ENCODE measurements at regions not wholly inside any gene's neighbourhood (a gene's known extent, or its start where the extent isn't known, plus 50 kb on each side); places are given as distances from the start of the nearest gene placed in this dataset.

DNA sequence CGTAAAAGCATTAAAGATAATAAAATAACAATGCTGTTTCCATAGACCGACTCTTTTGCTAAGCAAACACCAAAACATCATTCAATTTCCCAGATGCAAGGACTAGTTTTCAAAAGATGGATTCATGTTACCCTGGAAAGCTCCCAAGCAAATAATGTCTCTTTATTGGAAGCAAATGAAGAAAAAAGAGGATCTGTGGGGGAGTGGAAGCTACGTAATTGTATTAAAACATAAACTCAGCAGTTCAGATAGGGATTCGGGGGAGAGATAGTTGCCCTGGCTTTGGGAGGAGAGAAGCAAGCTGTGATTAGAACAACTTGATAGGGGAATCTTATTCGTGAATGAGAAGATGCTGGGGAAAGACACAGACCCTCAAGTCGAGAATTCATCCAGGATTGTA lies 491.0 kb upstream of the CLINT1 start:
- no peaks in the 10 kb centered on the region for H3K9me3 ChIP-seq
- H3K4me1 ChIP-seq = no peaks in the 10 kb centered on the region
- H3K27me3 ChIP-seq (ENCODE audit: low read depth) = no peaks in the 10 kb centered on the region
- ATAC-seq (no peak), DNase-seq (no peak)
- no peak overlapping the region for H3K4me3 ChIP-seq
- no peaks in the 10 kb centered on the region for H3K36me3 ChIP-seq
- TF ChIP-seq, protein P1, sequence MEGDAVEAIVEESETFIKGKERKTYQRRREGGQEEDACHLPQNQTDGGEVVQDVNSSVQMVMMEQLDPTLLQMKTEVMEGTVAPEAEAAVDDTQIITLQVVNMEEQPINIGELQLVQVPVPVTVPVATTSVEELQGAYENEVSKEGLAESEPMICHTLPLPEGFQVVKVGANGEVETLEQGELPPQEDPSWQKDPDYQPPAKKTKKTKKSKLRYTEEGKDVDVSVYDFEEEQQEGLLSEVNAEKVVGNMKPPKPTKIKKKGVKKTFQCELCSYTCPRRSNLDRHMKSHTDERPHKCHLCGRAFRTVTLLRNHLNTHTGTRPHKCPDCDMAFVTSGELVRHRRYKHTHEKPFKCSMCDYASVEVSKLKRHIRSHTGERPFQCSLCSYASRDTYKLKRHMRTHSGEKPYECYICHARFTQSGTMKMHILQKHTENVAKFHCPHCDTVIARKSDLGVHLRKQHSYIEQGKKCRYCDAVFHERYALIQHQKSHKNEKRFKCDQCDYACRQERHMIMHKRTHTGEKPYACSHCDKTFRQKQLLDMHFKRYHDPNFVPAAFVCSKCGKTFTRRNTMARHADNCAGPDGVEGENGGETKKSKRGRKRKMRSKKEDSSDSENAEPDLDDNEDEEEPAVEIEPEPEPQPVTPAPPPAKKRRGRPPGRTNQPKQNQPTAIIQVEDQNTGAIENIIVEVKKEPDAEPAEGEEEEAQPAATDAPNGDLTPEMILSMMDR (IDR thresholded peaks at IDR 0.05) = no peak
- intact Hi-C loops (cut with DNase I) = no loop called here
- no peak overlapping the region for H3K27ac ChIP-seq

DNA sequence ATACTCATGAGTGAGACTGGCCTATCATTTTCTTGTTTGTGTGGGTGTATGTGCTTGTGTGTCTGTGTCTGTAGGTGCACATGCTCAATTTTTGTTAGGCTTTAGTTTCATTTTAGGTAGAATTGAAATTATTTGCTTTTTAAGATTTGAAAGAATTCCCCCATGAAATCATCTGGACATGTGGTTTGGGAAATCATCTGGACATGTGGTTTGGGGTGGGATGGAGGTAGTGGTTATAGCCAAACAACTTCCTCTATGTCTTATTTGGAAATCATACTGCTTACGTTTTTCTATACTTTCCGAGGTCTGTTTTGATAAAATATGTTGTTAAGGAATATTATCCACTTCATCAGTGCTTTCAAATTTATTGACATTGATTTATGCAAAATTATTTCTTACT lies 485.4 kb upstream of the CLINT1 start:
- ATAC-seq (no peak), DNase-seq (no peak)
- Histone ChIP-seq H3K4me3 (no peak overlapping the region), H3K9me3 (no peaks in the 10 kb centered on the region), H3K27ac (no peak overlapping the region), H3K4me1 (no peaks in the 10 kb centered on the region), H3K27me3 (ENCODE audit: low read depth) (no peaks in the 10 kb centered on the region), H3K36me3 (no peaks in the 10 kb centered on the region)
- TF ChIP-seq, protein P1 (IDR thresholded peaks at IDR 0.05) = no peak
- intact Hi-C loops (cut with DNase I) = no loop called here

DNA sequence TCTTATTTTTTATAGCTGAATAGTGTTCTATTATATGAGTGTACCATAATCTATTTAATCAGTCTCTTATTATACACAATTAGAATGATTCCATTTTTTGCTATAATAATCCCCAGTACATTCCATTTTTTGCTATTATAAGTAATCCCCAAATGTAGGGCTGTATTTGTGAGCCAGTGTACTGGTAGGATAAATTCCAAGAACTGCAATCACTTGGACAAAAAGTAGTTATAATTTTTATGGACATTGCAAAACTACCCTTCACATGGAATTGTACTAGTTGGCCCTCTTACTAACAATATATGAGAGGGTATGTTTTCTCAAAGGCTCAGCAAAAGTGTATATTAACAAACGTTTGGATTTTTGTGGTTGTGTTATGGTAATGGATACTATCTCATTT lies 481.7 kb upstream of the CLINT1 start:
- intact Hi-C loops (cut with DNase I) = no loop called here
- TF ChIP-seq, protein P1 (IDR thresholded peaks at IDR 0.05) = no peak

DNA sequence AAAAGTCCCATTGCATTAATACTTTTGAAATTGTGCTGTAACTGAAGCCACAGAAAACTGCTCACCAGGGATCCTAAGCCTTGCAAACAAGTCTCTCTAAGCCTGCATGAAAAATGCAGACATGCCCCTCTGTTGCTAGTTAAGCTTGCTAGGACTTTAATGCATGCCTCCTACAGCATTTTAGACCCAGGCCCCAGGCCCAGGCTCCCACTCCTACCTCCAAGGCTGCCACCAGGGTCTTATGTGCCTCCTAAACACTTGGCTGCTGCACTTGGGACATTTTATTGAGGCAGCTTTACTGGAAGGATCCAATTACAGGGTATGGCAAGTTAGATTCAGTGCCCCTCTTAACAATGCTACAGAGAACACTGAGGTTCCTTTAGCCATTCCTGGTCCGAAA lies 467.3 kb upstream of the CLINT1 start:
- H3K4me1 ChIP-seq = no peaks in the 10 kb centered on the region
- H3K27me3 ChIP-seq (ENCODE audit: low read depth) = no peaks in the 10 kb centered on the region
- ATAC-seq (no peak), DNase-seq (no peak)
- no peaks in the 10 kb centered on the region for H3K36me3 ChIP-seq
- no peak overlapping the region for H3K27ac ChIP-seq
- intact Hi-C loops (cut with DNase I) = no loop called here
- TF ChIP-seq, protein P1 (IDR thresholded peaks at IDR 0.05) = no peak
- no peak overlapping the region for H3K4me3 ChIP-seq
- H3K9me3 ChIP-seq = peaks cover 15% of the 10 kb centered on the region

More for the DNA sequence above, 481.7 kb upstream of the CLINT1 start:
- H3K4me1 ChIP-seq = no peaks in the 10 kb centered on the region
- ATAC-seq (no peak), DNase-seq (no peak)
- no peaks in the 10 kb centered on the region for H3K27me3 ChIP-seq (ENCODE audit: low read depth)
- no peak overlapping the region for H3K4me3 ChIP-seq
- H3K27ac ChIP-seq = no peak overlapping the region
- no peaks in the 10 kb centered on the region for H3K36me3 ChIP-seq
- no peaks in the 10 kb centered on the region for H3K9me3 ChIP-seq

DNA sequence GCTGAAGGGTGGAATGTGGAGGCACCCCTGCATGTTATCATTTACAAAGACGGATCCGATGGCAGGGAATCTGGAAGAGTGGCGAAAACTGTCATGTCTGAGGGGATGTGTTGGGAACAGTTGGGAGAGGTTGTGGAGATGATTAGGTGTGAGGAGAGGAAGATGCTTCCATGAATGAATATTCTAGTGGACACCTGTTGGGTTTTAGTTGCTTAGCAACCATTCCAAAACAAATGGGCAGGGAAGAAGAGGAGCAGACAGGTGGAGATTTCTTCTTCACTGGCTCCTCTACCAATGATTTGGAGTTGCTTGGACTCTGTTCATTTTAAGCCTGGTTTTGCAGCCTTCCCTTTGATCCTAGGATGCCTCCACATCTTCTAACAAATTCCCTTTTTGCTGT lies 465.3 kb upstream of the CLINT1 start:
- TF ChIP-seq, protein P1 (IDR thresholded peaks at IDR 0.05) = no peak
- peaks cover 2% of the 10 kb centered on the region for H3K9me3 ChIP-seq
- H3K4me3 ChIP-seq = no peak overlapping the region
- intact Hi-C loops (cut with DNase I) = no loop called here
- no peaks in the 10 kb centered on the region for H3K4me1 ChIP-seq
- DNase-seq = no peak
- no peaks in the 10 kb centered on the region for H3K27me3 ChIP-seq (ENCODE audit: low read depth)
- no peaks in the 10 kb centered on the region for H3K36me3 ChIP-seq
- no peak for ATAC-seq
- H3K27ac ChIP-seq = no peak overlapping the region

DNA sequence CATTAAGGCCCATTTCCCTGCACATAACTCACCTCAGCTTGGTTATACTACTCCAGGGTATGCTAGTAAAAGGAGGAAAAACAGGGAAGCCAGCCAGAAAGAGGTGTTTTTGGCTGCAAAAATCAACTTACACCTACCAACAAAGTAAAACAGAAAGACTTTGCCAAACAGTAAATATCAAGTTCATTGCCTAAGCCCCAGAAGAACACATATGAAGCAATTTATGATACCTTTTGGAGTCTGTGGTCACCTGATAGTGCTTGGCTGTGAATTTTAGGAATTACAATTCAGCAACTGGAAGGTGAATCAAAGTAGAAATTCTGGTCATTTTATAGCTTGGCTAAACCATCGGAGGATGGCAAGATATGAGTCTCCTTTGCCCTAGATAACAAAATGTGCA lies 463.7 kb upstream of the CLINT1 start:
- intact Hi-C loops (cut with DNase I) = no loop called here
- Histone ChIP-seq H3K9me3 (no peaks in the 10 kb centered on the region), H3K27me3 (ENCODE audit: low read depth) (no peaks in the 10 kb centered on the region), H3K27ac (no peak overlapping the region), H3K4me3 (no peak overlapping the region), H3K4me1 (no peaks in the 10 kb centered on the region), H3K36me3 (no peaks in the 10 kb centered on the region)
- DNase-seq (no peak), ATAC-seq (no peak)
- TF ChIP-seq, protein P1 (IDR thresholded peaks at IDR 0.05) = no peak
